RPMI7951 (cell line): ENCODE measurements at regions not wholly inside any gene's neighbourhood (a gene's known extent, or its start where the extent isn't known, plus 50 kb on each side); places are given as distances from the start of the nearest gene placed in this dataset.
"Not testable (repeated sequence)": the region's sequence is repeated elsewhere in the genome, so short reads cannot be mapped to it uniquely, and the experiment has no call there.

ENCODE experiments used
- DNase-seq: peaks from one replicate; pipeline ENCODE4 v3.0.0-alpha.2; 2012; ENCODE audit warnings: low read depth

GRCh38 chr3:160097478-160097877 is 108.8 kb downstream of the IL12A start:
- peak; percentile 13 for DNase-seq

GRCh38 chr3:160098261-160098908 is 109.8 kb downstream of the IL12A start:
- no peak for DNase-seq

- DNase-seq, result no peak
Measured at GRCh38 chr3:160098926-160099626, 110.4 kb downstream of the IL12A start.

- no peak for DNase-seq
Measured at GRCh38 chr3:160099834-160100233, 111.2 kb downstream of the IL12A start.

GRCh38 chr3:160100610-160101009 is 112.0 kb downstream of the IL12A start:
- no peak for DNase-seq

- not testable (repeated sequence) for DNase-seq
Measured at GRCh38 chr3:160102001-160102400, 113.4 kb downstream of the IL12A start.

GRCh38 chr3:160103397-160103796 is 114.8 kb downstream of the IL12A start:
- no peak for DNase-seq

- no peak for DNase-seq
Measured at GRCh38 chr3:160105907-160106584, 117.4 kb downstream of the IL12A start.

- DNase-seq, result peak; percentile 60
Measured at GRCh38 chr3:160106905-160107861, 118.0 kb upstream of the C3orf80 start.

GRCh38 chr3:160108362-160108761 is 116.9 kb upstream of the C3orf80 start:
- no peak for DNase-seq

- DNase-seq, result peak; percentile 45
Measured at GRCh38 chr3:160112481-160112880, 112.7 kb upstream of the C3orf80 start.

- DNase-seq, result no peak
Measured at GRCh38 chr3:160112996-160113395, 112.2 kb upstream of the C3orf80 start.

GRCh38 chr3:160114355-160114995 is 110.7 kb upstream of the C3orf80 start:
- DNase-seq, result no peak

GRCh38 chr3:160115387-160115786 is 109.8 kb upstream of the C3orf80 start:
- DNase-seq, result no peak

GRCh38 chr3:160124224-160124623 is 101.0 kb upstream of the C3orf80 start:
- DNase-seq, result no peak

GRCh38 chr3:160125258-160125657 is 100.0 kb upstream of the C3orf80 start:
- DNase-seq, result no peak

GRCh38 chr3:160126051-160126450 is 99.2 kb upstream of the C3orf80 start:
- no peak for DNase-seq

GRCh38 chr3:160126761-160127160 is 98.5 kb upstream of the C3orf80 start:
- no peak for DNase-seq

GRCh38 chr3:160127308-160127707 is 97.9 kb upstream of the C3orf80 start:
- DNase-seq, result no peak

GRCh38 chr3:160128056-160128455 is 97.2 kb upstream of the C3orf80 start:
- DNase-seq, result no peak

GRCh38 chr3:160129459-160130061 is 95.7 kb upstream of the C3orf80 start:
- peak; percentile 99 for DNase-seq
